KOPT-K1 (cell line): ENCODE measurements at regions not wholly inside any gene's neighbourhood (a gene's known extent, or its start where the extent isn't known, plus 50 kb on each side); places are given as distances from the start of the nearest gene placed in this dataset.
"Not testable (repeated sequence)": the region's sequence is repeated elsewhere in the genome, so short reads cannot be mapped to it uniquely, and the experiment has no call there.

Experiments
- H3K27ac ChIP-seq: fragments of 200-600 bp; sonication (generic); 2 replicates; pipeline ENCODE4 v1.5.1; 2016; ENCODE audit warnings: antibody characterized with exemption, mild to moderate bottlenecking, low read depth, low read length; ENCODE audit not compliant: poor library complexity, severe bottlenecking
- H3K36me3 ChIP-seq: fragments of 200-600 bp; sonication (generic); 2 replicates; pipeline ENCODE4 v1.5.1; 2017; ENCODE audit warnings: antibody characterized with exemption, mild to moderate bottlenecking, low read length, moderate library complexity; ENCODE audit not compliant: insufficient read depth
- H3K9me3 ChIP-seq: fragments of 200-600 bp; sonication (generic); 2 replicates; pipeline ENCODE4 v1.5.1; 2017; ENCODE audit warnings: antibody characterized with exemption, low read length, mild to moderate bottlenecking; ENCODE audit not compliant: insufficient read depth, poor library complexity, severe bottlenecking

DNA sequence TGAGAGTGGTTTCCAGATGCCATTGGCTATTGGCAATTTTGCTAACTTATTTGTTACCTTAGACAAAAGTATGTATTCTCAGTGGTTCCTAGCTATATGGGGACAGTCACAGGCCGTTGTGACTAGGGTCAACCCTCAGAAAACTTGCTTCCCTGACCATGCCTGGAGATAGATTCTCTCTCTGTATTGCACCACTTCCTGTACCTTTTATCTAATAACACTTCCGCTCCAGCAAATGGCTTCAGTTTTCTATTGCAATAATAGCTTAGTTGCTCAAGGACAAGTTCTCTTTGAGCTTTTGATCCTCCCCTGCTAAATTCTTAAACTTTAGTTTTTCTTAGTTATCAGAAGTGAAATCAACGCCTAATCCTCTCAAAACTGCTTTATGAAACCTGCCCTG, 338.0 kb downstream of the RMST start:
- Histone ChIP-seq H3K36me3 (no peaks in the 10 kb centered on the region), H3K27ac (no peak overlapping the region), H3K9me3 (no peaks in the 10 kb centered on the region)

DNA sequence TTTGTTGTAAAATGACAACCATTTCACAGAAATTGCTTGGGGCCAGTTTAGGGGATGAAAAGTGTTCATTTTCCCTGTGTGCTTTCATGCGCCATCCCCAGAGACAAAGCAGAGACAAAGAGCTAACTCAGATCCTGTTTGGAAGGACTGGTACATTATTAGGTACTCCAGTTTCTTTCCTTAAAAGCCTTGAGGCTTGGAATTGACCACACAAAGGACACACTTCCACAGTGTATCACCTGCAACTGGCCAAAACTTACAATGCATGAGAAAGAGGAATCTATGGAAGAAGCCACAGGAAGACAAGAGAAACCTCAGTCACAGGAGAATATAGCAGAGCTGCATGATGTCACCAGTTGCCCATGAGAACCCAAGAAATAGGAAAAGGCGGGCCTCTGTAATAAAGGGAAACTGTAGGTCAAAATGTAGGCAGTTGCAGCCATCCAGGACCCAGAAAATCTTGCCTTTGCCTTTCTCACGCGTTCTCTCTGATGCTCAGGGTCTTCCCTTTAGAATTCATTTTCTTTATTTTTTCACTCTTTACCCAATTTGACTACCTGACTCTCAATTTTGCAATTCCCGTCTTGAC, 339.0 kb downstream of the RMST start:
- H3K27ac ChIP-seq = no peak overlapping the region
- H3K36me3 ChIP-seq = no peaks in the 10 kb centered on the region
- no peaks in the 10 kb centered on the region for H3K9me3 ChIP-seq

DNA sequence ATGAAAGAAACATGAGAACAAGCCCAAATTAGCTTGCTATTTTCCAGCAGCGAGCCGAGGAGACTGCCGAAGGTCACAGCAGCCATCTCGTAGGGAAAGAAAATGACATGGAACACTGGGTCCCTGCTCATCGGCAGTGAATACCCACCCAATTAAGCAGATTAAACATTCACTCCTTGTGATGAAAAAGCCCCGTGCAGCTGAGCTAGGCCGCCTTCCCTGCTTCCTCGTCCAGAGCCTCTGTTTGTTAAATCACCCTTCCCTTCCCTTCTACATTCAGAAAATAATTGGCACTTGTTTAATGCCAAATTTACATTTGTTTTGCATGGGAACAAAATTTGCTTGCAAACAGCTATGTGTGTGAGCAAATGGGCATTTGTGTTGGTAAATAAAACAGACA, 342.5 kb downstream of the RMST start:
- Histone ChIP-seq H3K36me3 (no peaks in the 10 kb centered on the region), H3K27ac (no peak overlapping the region), H3K9me3 (no peaks in the 10 kb centered on the region)

DNA sequence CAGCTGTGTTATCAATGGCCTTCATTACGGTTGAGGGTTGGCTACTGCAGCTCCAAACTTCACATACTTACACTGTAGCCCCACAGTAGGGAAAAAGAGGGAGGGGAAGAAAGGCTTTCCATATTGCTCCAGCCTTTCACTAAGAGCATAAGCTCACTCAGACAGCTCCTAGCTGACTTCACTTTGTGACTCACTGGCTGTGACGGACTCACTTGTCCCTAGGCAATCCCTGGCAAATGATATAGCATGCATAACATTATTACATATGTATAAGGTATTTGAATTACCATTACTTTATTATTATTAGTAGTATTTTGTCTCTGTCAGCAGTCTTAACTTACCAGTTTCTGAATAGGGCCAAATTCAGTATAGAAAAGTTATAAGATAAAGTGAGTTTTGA, 350.7 kb downstream of the RMST start:
- Histone ChIP-seq H3K27ac (no peak overlapping the region), H3K36me3 (no peaks in the 10 kb centered on the region), H3K9me3 (no peaks in the 10 kb centered on the region)

- Histone ChIP-seq H3K27ac (no peak overlapping the region), H3K36me3 (no peaks in the 10 kb centered on the region), H3K9me3 (no peaks in the 10 kb centered on the region)
Measured at GRCh38 chr12:97821806-97822205, 359.2 kb downstream of the RMST start.

GRCh38 chr12:97835541-97835940, 372.9 kb downstream of the RMST start:
- no peaks in the 10 kb centered on the region for H3K36me3 ChIP-seq
- no peak overlapping the region for H3K27ac ChIP-seq
- H3K9me3 ChIP-seq = no peaks in the 10 kb centered on the region

DNA sequence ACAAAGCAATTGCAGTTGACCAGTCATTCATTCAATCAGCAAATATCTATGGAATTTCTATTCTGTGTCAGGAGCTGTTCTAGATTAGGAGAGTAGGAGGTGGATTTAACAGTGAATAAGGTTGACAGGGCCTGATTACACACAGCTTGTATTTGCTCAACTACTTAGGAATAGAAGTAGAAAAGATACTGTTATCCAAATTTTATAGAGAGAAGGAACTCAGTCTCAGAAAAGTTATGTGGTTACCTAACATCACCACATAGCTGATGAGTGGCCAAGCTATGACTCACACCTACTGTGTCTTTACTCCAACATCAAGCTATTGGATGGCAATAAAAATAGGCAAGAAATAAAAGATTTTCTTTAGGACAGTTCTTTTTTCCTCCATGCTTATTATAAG, 374.8 kb downstream of the RMST start:
- Histone ChIP-seq H3K9me3 (no peaks in the 10 kb centered on the region), H3K27ac (no peak overlapping the region), H3K36me3 (no peaks in the 10 kb centered on the region)

GRCh38 chr12:97848051-97848450, 385.4 kb downstream of the RMST start:
- Histone ChIP-seq H3K27ac (no peak overlapping the region), H3K9me3 (no peaks in the 10 kb centered on the region), H3K36me3 (no peaks in the 10 kb centered on the region)

DNA sequence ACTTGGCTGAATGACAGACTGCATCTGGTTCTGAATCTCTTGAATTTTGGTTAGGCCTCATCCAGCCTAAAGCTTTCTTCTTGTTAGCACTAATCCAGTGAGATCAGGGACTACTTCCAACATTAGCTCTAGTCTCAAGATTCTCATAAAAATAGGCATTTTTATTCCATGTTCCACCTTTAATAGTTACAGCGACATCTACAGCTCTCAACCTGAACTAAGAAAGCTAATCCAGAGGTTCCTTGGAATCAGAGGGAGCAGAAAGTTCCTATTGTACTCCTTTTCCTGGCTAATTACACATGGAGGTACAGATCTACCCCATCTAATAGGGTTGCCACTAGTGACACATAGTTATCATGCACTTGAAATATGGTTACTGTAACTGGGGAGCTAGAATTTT, 391.9 kb downstream of the RMST start:
- Histone ChIP-seq H3K9me3 (no peaks in the 10 kb centered on the region), H3K27ac (no peak overlapping the region), H3K36me3 (no peaks in the 10 kb centered on the region)

GRCh38 chr12:97862072-97862471, 399.5 kb downstream of the RMST start:
- Histone ChIP-seq H3K9me3 (no peaks in the 10 kb centered on the region), H3K27ac (no peak overlapping the region), H3K36me3 (no peaks in the 10 kb centered on the region)

DNA sequence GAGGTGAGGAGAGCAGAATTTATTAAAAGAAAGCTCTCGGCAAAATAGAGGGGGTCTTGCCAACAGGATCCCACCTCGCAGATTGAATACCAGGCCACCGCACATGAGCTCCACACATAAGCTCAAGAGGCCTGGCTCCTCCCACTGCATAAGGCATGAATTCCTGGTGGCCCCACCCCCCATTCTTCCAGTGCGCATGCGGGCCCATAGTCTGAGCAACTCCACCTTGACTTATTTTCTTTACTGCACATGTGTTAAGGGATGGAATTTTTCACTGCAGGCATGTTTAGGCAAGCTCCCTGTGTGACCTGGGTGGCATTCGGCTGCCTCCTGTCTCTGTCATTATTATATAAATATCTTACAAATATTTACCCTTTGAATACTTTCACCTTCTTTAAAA, 412.5 kb downstream of the RMST start:
- H3K9me3 ChIP-seq = no peaks in the 10 kb centered on the region
- no peak overlapping the region for H3K27ac ChIP-seq
- no peaks in the 10 kb centered on the region for H3K36me3 ChIP-seq

- H3K27ac ChIP-seq = no peak overlapping the region
- H3K36me3 ChIP-seq = no peaks in the 10 kb centered on the region
- no peaks in the 10 kb centered on the region for H3K9me3 ChIP-seq
Measured at GRCh38 chr12:97876780-97877179, 414.2 kb downstream of the RMST start.

GRCh38 chr12:97877404-97877803, 414.8 kb downstream of the RMST start:
- no peak overlapping the region for H3K27ac ChIP-seq
- no peaks in the 10 kb centered on the region for H3K36me3 ChIP-seq
- H3K9me3 ChIP-seq = no peaks in the 10 kb centered on the region

- H3K36me3 ChIP-seq = no peaks in the 10 kb centered on the region
- H3K9me3 ChIP-seq = no peaks in the 10 kb centered on the region
- no peak overlapping the region for H3K27ac ChIP-seq
Measured at GRCh38 chr12:97886511-97887176, 424.0 kb downstream of the RMST start.

- not testable (repeated sequence) for H3K27ac ChIP-seq, H3K36me3 ChIP-seq, H3K9me3 ChIP-seq
Measured at GRCh38 chr12:97897881-97898280, 435.3 kb downstream of the RMST start.

DNA sequence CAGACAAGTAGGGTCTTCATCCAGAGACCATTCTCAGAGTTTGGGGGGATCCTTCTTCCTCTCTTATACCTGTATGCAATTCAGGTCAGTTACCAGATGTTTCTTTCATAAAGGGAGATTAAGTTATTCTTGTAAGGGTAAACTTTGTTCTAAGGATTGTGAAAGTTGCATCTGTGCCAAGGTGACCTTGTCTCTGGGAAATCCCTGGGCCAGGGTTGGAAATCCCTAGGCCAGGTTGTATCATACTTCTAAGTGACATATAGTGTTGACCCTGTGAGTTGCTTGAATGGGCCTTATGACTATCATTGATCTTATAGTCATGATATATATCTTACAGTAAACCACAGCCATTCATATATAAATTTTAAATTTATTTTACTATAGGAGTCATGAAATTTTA, 436.9 kb downstream of the RMST start:
- H3K9me3 ChIP-seq = no peaks in the 10 kb centered on the region
- H3K36me3 ChIP-seq = no peaks in the 10 kb centered on the region
- no peak overlapping the region for H3K27ac ChIP-seq
